GM18907 (cell line): ENCODE measurements at regions not wholly inside any gene's neighbourhood (a gene's known extent, or its start where the extent isn't known, plus 50 kb on each side); places are given as distances from the start of the nearest gene placed in this dataset.
A peak's percentile ranks its signal among the peaks of the same experiment; 100 is the strongest.
"Not testable (repeated sequence)": the region's sequence is repeated elsewhere in the genome, so short reads cannot be mapped to it uniquely, and the experiment has no call there.

Experiments used
- ATAC-seq: cut with Tn5 transposase; IDR thresholded peaks from one replicate; pipeline ENCODE4 v1.9.1; 2021; ENCODE audit warnings: mild to moderate bottlenecking, moderate library complexity; ENCODE audit not compliant: unreplicated experiment

DNA sequence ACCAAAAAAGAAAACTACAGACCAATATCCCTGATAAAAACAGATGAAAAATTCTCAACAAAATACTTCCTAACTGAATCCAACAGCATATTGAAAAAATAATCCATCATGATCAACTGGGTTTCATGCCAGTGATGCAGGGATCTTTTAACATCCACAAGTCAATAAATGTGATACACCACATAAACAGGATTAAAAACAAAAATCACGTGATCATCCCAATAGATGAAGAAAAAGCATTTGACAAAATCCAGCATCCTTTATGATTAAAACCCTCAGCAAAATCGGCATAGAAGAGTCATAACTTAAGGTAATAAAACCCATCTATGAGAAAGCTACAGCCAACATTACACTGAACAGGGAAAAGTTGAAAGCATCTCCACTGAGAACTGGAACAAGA lies 107.5 kb downstream of the DCLK3 start:
- ATAC-seq, result no peak

GRCh38 chr3:36653095-36653494 lies 111.3 kb downstream of the DCLK3 start:
- ATAC-seq, result no peak

- no peak for ATAC-seq
These were observed 112.2 kb downstream of the DCLK3 start for GRCh38 chr3:36652104-36652503.

DNA sequence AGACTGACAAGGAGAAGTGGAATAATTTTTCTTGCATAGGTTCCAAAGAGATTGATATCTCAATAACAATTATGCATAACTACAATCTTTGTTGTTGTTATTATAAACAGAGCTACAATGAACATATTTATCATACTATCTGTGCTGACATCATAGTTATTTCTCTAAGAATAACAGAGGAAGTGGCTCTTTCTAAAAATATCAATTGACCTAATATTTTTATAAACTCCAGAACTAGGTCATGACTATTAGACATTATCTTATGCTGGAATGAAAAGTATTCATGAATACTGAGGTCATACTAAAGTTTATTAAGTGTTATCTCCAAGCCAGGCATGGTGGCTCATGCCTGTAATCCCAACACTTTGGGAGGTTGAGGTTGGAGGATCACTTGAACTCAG lies 114.1 kb downstream of the DCLK3 start:
- ATAC-seq, result no peak

DNA sequence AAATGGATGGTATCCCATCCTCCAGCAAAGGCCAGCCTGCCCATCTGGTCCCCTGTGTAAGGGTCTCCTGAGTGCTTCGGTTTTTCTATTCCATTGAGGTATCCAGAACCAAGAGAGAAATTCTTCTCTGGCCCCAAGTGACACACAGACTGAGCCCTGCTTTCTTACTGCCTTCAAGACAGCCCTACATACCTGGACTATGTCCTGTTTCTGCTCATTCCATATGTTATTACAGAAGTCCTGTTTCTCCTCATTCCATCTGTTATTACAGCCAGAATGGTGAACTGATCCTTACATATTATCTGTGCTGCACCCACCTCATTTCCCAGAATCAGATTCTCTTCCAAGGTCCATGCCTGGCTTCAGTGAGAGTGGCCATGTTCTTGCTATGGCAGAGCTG lies 115.2 kb downstream of the DCLK3 start:
- ATAC-seq, result peak; percentile 8

- peak; percentile 94 for ATAC-seq
These were observed 115.9 kb downstream of the DCLK3 start for GRCh38 chr3:36648241-36649034.

- ATAC-seq, result no peak
These were observed 116.9 kb downstream of the DCLK3 start for GRCh38 chr3:36647423-36647853.

DNA sequence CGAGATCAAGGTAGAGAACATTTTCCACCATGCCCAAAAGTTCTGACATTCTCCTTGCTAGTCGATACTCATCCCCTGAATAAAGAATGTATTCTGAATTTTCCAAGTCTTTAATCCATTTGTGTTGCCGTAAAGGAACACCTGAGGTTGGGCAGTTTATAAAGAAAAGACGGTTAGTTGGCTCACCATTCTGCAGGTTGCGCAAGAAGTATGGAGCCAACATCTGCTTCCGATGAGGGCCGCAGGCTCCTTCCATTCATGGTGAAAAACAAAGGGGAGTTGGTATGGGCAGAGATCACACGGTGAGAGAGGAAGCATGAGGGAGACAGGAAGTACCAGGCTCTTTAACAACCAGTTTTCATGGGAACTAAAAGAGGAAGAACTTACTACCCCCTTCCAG lies 121.2 kb downstream of the DCLK3 start:
- no peak for ATAC-seq

DNA sequence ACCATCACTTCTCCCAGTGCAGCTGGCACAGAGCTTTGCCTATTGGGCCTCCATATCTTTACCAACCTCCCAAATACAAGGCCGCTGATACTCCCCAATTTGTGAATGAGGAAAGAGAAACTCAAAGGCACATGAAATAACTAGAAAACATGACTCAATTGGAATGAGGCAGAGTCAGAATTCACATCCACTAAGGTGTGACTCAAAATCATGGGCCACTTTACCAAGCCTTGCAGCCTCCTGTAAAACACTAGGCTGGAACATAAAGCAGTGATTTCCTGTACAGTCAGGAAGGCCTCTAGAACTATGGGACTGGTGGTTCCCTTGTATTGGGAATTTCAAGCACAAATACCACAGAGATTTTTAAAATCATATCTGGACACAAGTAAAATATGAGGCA lies 128.6 kb downstream of the DCLK3 start:
- no peak for ATAC-seq

DNA sequence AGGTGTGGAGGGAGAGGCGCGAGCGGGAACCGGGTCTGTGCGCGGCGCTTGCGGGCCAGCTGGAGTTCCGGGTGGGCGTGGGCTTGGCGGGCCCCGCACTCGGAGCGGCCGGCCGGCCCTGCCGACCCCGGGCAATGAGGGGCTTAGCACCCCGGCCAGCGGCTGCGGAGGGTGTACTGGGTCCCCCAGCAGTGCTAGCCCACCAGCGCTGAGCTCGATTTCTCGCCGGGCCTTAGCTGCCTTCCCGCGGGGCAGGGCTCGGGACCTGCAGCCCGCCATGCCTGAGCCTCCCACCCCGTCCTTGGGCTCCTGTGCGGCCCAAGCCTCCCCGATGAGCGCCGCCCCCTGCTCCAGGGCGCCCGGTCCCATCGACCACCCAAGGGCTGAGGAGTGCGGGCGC lies 130.5 kb downstream of the DCLK3 start:
- not testable (repeated sequence) for ATAC-seq

GRCh38 chr3:36633060-36633459 lies 131.3 kb downstream of the DCLK3 start:
- no peak for ATAC-seq

DNA sequence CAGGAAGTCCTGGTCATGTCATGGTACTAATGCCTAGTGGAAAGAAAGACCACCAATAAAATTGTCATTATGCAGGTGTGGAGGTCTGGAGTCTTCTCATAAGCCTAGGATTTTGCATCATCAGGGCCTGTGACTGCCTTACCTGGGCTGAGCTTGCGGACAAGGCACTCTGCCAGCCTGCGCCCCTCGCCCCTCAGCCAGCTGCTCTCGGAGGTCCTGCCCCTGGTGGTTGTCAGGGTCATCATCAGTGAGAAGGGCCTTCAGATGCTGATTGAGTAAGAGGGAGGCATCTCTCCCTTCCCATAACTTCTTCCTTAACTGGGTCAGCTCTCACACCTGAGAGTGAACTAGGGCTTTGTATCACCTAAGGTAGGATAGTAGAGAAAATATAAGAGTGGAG lies 132.8 kb downstream of the DCLK3 start:
- no peak for ATAC-seq

- ATAC-seq, result no peak
These were observed 148.5 kb downstream of the DCLK3 start for GRCh38 chr3:36615861-36616260.

DNA sequence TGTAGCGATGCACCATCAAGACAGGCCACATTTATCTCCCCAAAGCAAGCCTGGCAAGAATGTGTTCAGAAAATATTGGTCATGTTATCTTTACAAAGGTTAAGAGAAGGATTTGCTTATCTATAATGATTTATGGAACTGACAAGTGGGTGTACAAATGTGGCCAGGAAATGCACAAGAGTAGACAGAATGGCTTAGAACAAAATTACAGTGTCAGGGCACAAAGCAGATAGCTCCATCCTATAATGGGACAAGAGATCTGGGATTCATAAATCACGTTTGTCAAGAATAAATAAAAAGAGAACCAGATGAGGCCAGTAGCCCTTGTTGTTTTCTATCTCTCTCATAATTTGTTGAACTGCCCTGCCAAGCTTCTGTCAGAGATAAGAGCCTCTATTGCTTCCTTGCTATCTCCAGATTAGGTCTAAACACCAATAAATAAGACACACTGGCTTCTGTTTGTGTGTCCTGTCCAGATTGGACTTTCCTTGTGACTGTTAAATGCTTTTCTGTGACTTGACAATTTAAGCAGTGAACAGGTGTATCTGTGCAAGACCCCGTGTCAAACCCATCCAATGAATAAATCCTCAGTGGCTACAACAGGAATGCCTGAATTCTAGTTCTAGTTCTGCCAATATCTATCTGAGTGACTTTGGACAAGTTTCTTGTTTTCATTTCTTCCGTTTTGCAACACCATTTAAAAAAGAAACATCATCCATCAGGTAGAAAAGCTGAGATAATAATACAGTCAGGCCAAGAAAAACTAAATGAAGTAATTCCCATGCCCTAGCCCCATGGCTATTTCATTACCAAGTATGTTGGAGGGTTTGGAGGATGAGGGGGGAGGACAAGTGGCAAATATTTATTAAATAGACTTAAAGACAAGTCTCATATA lies 157.2 kb downstream of the DCLK3 start:
- no peak for ATAC-seq

GRCh38 chr3:36603423-36603822 lies 160.9 kb downstream of the DCLK3 start:
- no peak for ATAC-seq

- no peak for ATAC-seq
These were observed 163.9 kb downstream of the DCLK3 start for GRCh38 chr3:36600404-36600803.
